IPS DF 6.9 (cell line): ENCODE measurements at regions not wholly inside any gene's neighbourhood (a gene's known extent, or its start where the extent isn't known, plus 50 kb on each side); places are given as distances from the start of the nearest gene placed in this dataset.
"Not testable (repeated sequence)": the region's sequence is repeated elsewhere in the genome, so short reads cannot be mapped to it uniquely, and the experiment has no call there.

Experiments used
- DNase-seq: peaks from one replicate; pipeline ENCODE4 v3.0.0-alpha.2; 2013; ENCODE audit warnings: low read depth, low spot score
- H3K27ac ChIP-seq: one replicate; pipeline ENCODE4 v1.5.1; 2013; ENCODE audit warnings: low read length, control low read depth
- H3K27me3 ChIP-seq: 2 replicates; pipeline ENCODE4 v1.6.1; 2013; ENCODE audit warnings: mild to moderate bottlenecking, low read length; ENCODE audit not compliant: control insufficient read depth, insufficient read depth
- H3K36me3 ChIP-seq: 2 replicates; pipeline ENCODE4 v1.6.1; 2013; ENCODE audit warnings: low read length; ENCODE audit not compliant: control insufficient read depth, insufficient read depth
- H3K4me1 ChIP-seq: 2 replicates; pipeline ENCODE4 v1.6.1; 2013; ENCODE audit warnings: low read length; ENCODE audit not compliant: control insufficient read depth, insufficient read depth
- H3K4me3 ChIP-seq: 2 replicates; pipeline ENCODE4 v1.5.1; 2013; ENCODE audit warnings: mild to moderate bottlenecking, low read length
- H3K9me3 ChIP-seq: 2 replicates; pipeline ENCODE4 v1.6.1; 2013; ENCODE audit warnings: low read length, inconsistent platforms; ENCODE audit not compliant: control insufficient read depth, insufficient read depth
- WGBS: extraction: QIAGEN DNeasy Blood & Tissue Kit; methylation state at CpG from one replicate; pipeline ENCODE4 v1.1.7; 2013; ENCODE audit warnings: mixed read lengths, missing lambda C conversion rate; ENCODE audit not compliant: insufficient read length, insufficient coverage; 5-methylcytosine and 5-hydroxymethylcytosine counted together

GRCh38 chr1:60527567-60527966 lies 454.0 kb upstream of the C1orf87 start:
- no peaks in the 10 kb centered on the region for H3K27me3 ChIP-seq
- H3K36me3 ChIP-seq = no peaks in the 10 kb centered on the region
- H3K4me3 ChIP-seq = no peak overlapping the region
- H3K4me1 ChIP-seq = no peaks in the 10 kb centered on the region
- no peaks in the 10 kb centered on the region for H3K9me3 ChIP-seq
- no peak overlapping the region for H3K27ac ChIP-seq
- no peak for DNase-seq

- Histone ChIP-seq H3K9me3 (no peaks in the 10 kb centered on the region), H3K27me3 (no peaks in the 10 kb centered on the region), H3K4me3 (no peak overlapping the region), H3K27ac (no peak overlapping the region), H3K4me1 (no peaks in the 10 kb centered on the region), H3K36me3 (no peaks in the 10 kb centered on the region)
- no CpG with 5 or more reads among the region's 3 CpGs for WGBS
- DNase-seq = no peak
Observed at GRCh38 chr1:60516996-60517395, 443.4 kb upstream of the C1orf87 start.

- no peaks in the 10 kb centered on the region for H3K27me3 ChIP-seq
- H3K4me1 ChIP-seq = no peaks in the 10 kb centered on the region
- DNase-seq = no peak
- H3K27ac ChIP-seq = no peak overlapping the region
- no peak overlapping the region for H3K4me3 ChIP-seq
- H3K36me3 ChIP-seq = no peaks in the 10 kb centered on the region
- H3K9me3 ChIP-seq = no peaks in the 10 kb centered on the region
Observed at GRCh38 chr1:60510162-60510561, 436.6 kb upstream of the C1orf87 start.

- H3K27me3 ChIP-seq = no peaks in the 10 kb centered on the region
- H3K9me3 ChIP-seq = no peaks in the 10 kb centered on the region
- no peaks in the 10 kb centered on the region for H3K36me3 ChIP-seq
- no CpG with 5 or more reads among the region's 3 CpGs for whole genome bisulfite sequencing
- no peak overlapping the region for H3K4me3 ChIP-seq
- no peaks in the 10 kb centered on the region for H3K4me1 ChIP-seq
- no peak overlapping the region for H3K27ac ChIP-seq
- DNase-seq = no peak
Observed at GRCh38 chr1:60504206-60504840, 430.8 kb upstream of the C1orf87 start.

GRCh38 chr1:60503266-60503925 lies 429.8 kb upstream of the C1orf87 start:
- no CpG with 5 or more reads among the region's 9 CpGs for WGBS
- Histone ChIP-seq H3K9me3 (no peaks in the 10 kb centered on the region), H3K4me1 (no peaks in the 10 kb centered on the region), H3K27ac (no peak overlapping the region), H3K27me3 (no peaks in the 10 kb centered on the region), H3K4me3 (no peak overlapping the region), H3K36me3 (no peaks in the 10 kb centered on the region)
- DNase-seq = no peak

GRCh38 chr1:60502506-60502905 lies 428.9 kb upstream of the C1orf87 start:
- Histone ChIP-seq H3K36me3 (no peaks in the 10 kb centered on the region), H3K4me1 (no peaks in the 10 kb centered on the region), H3K27ac (no peak overlapping the region), H3K27me3 (no peaks in the 10 kb centered on the region), H3K4me3 (no peak overlapping the region), H3K9me3 (no peaks in the 10 kb centered on the region)
- no CpG with 5 or more reads among the region's 1 CpG for WGBS
- no peak for DNase-seq

GRCh38 chr1:60489916-60490480 lies 416.4 kb upstream of the C1orf87 start:
- not testable (repeated sequence) for H3K4me3 ChIP-seq, H3K9me3 ChIP-seq, DNase-seq, H3K27ac ChIP-seq, H3K4me1 ChIP-seq, H3K36me3 ChIP-seq, H3K27me3 ChIP-seq
- WGBS = no CpG with 5 or more reads among the region's 20 CpGs

- Histone ChIP-seq H3K4me3 (no peak overlapping the region), H3K9me3 (no peaks in the 10 kb centered on the region), H3K27me3 (no peaks in the 10 kb centered on the region), H3K27ac (no peak overlapping the region), H3K4me1 (no peaks in the 10 kb centered on the region), H3K36me3 (no peaks in the 10 kb centered on the region)
- no peak for DNase-seq
Observed at GRCh38 chr1:60488847-60489246, 415.3 kb upstream of the C1orf87 start.

- WGBS = no CpG with 5 or more reads among the region's 3 CpGs
- H3K9me3 ChIP-seq = no peaks in the 10 kb centered on the region
- H3K36me3 ChIP-seq = no peaks in the 10 kb centered on the region
- H3K4me1 ChIP-seq = no peaks in the 10 kb centered on the region
- no peaks in the 10 kb centered on the region for H3K27me3 ChIP-seq
- H3K27ac ChIP-seq = no peak overlapping the region
- DNase-seq = no peak
- H3K4me3 ChIP-seq = no peak overlapping the region
Observed at GRCh38 chr1:60487565-60488345, 414.2 kb upstream of the C1orf87 start.

GRCh38 chr1:60483509-60483908 lies 409.9 kb upstream of the C1orf87 start:
- Histone ChIP-seq H3K4me3 (no peak overlapping the region), H3K9me3 (no peaks in the 10 kb centered on the region), H3K27ac (no peak overlapping the region), H3K36me3 (no peaks in the 10 kb centered on the region), H3K4me1 (no peaks in the 10 kb centered on the region), H3K27me3 (no peaks in the 10 kb centered on the region)
- no CpG with 5 or more reads among the region's 3 CpGs for WGBS
- DNase-seq = no peak
